HG03520 (cell line): ENCODE measurements at regions not wholly inside any gene's neighbourhood (a gene's known extent, or its start where the extent isn't known, plus 50 kb on each side); places are given as distances from the start of the nearest gene placed in this dataset.
"Not testable (repeated sequence)": the region's sequence is repeated elsewhere in the genome, so short reads cannot be mapped to it uniquely, and the experiment has no call there.

Source experiments
- ATAC-seq: cut with Tn5 transposase; IDR thresholded peaks from one replicate; pipeline ENCODE4 v1.9.1; 2021; ENCODE audit warnings: mild to moderate bottlenecking, moderate library complexity; ENCODE audit not compliant: unreplicated experiment

GRCh38 chr2:237000481-237000880 lies 85.2 kb upstream of the COPS8 start:
- no peak for ATAC-seq

GRCh38 chr2:237005341-237005740 lies 80.3 kb upstream of the COPS8 start:
- ATAC-seq, result not testable (repeated sequence)

GRCh38 chr2:237011206-237011795 lies 74.4 kb upstream of the COPS8 start:
- no peak for ATAC-seq

GRCh38 chr2:237012004-237012403 lies 73.7 kb upstream of the COPS8 start:
- no peak for ATAC-seq

GRCh38 chr2:237012577-237013267 lies 73.0 kb upstream of the COPS8 start:
- no peak for ATAC-seq

GRCh38 chr2:237016121-237016915 lies 69.4 kb upstream of the COPS8 start:
- no peak for ATAC-seq

- no peak for ATAC-seq
Measured at GRCh38 chr2:237020090-237020489, 65.6 kb upstream of the COPS8 start.

- ATAC-seq, result no peak
Measured at GRCh38 chr2:237022533-237022932, 63.2 kb upstream of the COPS8 start.

- ATAC-seq, result no peak
Measured at GRCh38 chr2:237024255-237024654, 61.4 kb upstream of the COPS8 start.

- ATAC-seq, result no peak
Measured at GRCh38 chr2:237025090-237025865, 60.4 kb upstream of the COPS8 start.

- no peak for ATAC-seq
Measured at GRCh38 chr2:237026981-237027711, 58.5 kb upstream of the COPS8 start.

GRCh38 chr2:237027712-237028029 lies 58.0 kb upstream of the COPS8 start:
- no peak for ATAC-seq

- no peak for ATAC-seq
Measured at GRCh38 chr2:237030382-237030781, 55.3 kb upstream of the COPS8 start.

GRCh38 chr2:237033536-237034060 lies 52.1 kb upstream of the COPS8 start:
- ATAC-seq, result no peak

GRCh38 chr2:237035781-237036475 lies 49.8 kb upstream of the COPS8 start:
- no peak for ATAC-seq
